ENCODE measurements at regions not wholly inside any gene's neighbourhood (a gene's known extent, or its start where the extent isn't known, plus 50 kb on each side); places are given as distances from the start of the nearest gene placed in this dataset.

DNA sequence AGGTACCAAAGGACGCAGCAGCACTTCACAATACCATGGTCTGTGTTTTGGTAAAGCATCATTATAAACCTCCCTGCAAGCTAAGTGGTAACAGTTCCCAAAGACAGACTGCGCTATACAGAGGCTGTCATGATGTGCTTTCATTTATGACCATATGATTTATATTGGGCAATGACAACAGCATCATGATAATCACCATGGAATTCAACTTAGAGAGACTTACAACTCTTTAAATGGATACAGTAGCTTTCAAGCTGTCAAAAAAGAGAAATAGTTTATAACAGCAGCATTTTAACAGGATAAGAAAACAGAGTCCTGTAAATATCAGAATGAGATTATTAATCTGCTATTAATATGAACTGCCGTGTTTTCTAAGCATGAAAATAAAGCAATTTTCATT is 341.7 kb downstream of the GPR37 start:
- DNase-seq (ENCODE audit: low spot score), result no peak

- no peak for DNase-seq (ENCODE audit: low spot score)
These were observed 343.5 kb downstream of the GPR37 start for GRCh38 chr7:124422081-124422480.

- DNase-seq (ENCODE audit: low spot score), result no peak
These were observed 345.2 kb downstream of the GPR37 start for GRCh38 chr7:124420367-124420766.

DNA sequence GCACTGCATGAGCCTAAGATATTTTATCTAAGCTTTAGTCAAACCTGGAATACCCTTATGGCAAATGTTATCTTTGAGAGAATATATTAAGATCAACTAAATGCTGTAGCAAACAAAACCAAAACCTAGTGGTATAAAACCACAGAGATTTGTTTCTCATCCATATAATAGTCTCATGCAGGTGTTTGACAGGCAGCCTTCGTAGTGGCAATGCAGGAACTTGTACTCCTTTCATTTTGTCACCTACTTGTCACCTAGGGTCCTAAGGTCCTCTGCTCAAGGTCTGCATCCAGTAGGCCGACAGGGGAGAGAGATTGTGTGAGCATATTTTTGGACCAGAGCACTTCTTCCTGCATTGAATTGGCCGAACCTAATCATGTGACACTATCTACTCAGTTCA is 352.6 kb downstream of the GPR37 start:
- no peak for DNase-seq (ENCODE audit: low spot score)

DNA sequence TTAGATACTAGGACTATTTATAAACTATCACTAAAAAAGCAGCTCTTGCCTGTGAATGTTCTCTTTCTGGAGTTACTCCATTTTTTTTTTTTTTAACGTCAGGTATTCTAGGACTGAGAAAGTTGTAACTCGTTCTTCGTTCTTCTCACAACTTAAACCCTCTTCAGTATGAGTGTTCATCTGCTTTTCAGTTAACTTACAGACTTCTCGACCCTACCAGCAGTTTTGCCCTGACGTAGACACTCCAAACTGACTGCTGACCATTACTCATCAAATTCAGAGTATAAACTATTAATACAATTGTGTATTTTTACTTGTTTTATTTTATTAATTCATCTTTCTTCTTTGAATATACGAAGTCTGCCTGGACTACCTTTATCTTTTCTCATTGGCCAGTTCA is 353.1 kb downstream of the GPR37 start:
- DNase-seq (ENCODE audit: low spot score), result no peak

- DNase-seq (ENCODE audit: low spot score), result no peak
These were observed 353.8 kb downstream of the GPR37 start for GRCh38 chr7:124411796-124412195.

GRCh38 chr7:124403587-124403986 is 362.0 kb downstream of the GPR37 start:
- no peak for DNase-seq (ENCODE audit: low spot score)

- DNase-seq (ENCODE audit: low spot score), result no peak
These were observed 362.5 kb downstream of the GPR37 start for GRCh38 chr7:124403112-124403511.

DNA sequence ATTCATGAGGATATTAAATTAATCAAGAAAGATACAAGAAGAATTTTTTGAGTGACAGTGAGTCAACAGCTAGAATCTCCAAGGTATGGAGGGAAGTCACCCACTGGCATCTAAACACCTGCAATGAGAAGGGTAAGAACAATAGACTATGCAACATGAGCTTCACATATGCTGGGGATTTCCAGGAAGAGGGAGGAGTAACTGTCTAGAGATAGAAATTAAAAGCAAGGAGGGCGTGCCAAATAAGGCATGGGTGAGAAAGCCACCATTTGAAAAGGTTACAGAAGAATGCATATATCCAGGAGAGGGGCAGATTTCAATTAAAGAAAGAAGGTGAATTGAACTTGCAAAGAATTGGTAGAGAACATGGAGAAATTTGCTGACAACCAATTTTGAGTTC is 365.7 kb downstream of the GPR37 start:
- DNase-seq (ENCODE audit: low spot score), result peak; percentile 13

DNA sequence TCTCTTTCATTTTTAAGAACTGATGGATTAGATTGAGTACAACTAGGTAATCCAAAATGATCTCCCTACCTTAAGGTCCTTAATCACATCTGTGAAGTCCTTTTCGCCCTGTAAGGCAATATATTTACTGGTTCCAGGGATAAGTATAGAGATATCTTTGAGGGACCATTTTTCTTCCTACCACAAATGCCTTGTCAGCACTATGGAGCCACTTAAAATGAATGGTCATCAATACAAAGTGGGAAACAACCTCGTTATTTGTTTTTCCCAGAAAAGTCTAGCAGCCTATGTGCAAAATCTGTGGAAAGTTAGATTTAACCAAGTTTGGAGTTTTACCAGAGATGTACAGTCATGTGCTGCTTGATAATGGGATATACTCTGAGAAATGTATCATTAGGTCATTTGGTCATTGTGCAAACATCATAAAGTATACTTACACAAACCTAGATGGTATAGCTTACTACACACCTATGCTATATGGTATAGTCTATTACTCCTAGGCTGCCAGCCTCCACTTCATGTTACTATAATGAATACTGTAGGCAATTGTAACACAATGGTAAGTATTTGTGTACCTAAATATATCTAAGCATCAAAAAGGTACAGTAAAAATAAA is 366.2 kb upstream of the TMEM229A start:
- no peak for DNase-seq (ENCODE audit: low spot score)

DNA sequence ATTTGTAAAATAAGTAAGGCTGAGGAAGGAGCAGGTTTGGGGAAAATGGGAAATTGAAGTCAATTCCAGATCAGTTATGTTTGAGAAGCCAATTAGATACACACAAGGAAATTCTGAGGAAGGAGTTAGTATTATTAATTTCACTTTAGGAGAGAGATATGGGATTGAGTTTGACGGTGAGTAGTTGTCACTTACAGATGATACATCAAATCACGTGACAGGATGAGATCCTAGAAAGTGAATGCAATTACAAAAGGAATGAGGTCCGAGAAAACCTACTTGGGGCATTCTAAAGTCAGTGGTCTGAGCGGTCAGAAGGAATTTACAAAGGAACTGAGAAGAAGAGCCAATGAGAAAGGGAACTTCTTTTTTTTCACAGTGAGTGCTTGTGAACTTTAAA is 364.3 kb upstream of the TMEM229A start:
- no peak for DNase-seq (ENCODE audit: low spot score)

DNA sequence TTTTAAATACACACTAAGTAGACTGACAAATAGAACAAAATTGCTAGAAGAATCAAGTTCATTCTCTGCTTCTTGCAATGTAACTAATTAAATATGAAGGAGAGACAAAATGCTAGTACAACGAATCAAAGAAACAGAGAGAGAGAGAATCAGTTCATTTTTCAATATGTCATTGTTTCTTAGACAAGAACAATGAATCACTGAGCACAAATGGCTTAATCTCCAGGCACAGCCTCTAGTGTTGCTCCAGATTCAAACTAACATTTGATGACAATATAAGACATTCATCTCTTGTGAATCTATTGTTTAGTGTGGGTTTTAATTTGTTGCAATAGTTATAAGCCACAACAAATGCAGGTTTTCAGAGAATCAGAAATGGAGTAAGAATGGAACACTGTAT is 357.4 kb upstream of the TMEM229A start:
- DNase-seq (ENCODE audit: low spot score), result no peak

GRCh38 chr7:124388751-124389150 is 355.9 kb upstream of the TMEM229A start:
- no peak for DNase-seq (ENCODE audit: low spot score)

GRCh38 chr7:124387056-124387455 is 354.2 kb upstream of the TMEM229A start:
- DNase-seq (ENCODE audit: low spot score), result no peak

DNA sequence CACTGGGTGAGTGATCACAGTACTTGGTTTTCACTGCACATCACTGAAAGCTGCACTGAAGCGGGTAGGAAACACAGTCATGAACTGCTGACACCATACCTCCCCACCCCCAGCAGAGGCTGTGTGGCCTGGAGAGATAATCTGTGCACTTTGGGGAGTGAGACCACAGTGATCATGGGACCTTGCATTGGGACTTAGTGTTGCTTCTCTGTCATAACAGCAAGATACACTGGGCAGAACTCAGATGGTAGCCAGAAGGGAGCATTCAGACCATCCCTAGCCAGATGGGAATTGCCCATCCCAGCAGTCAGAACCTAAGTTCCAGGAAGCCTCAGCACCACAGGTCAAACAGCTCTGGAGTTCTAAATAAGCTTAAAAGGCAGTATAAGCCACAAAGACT is 346.4 kb upstream of the TMEM229A start:
- no peak for DNase-seq (ENCODE audit: low spot score)

DNA sequence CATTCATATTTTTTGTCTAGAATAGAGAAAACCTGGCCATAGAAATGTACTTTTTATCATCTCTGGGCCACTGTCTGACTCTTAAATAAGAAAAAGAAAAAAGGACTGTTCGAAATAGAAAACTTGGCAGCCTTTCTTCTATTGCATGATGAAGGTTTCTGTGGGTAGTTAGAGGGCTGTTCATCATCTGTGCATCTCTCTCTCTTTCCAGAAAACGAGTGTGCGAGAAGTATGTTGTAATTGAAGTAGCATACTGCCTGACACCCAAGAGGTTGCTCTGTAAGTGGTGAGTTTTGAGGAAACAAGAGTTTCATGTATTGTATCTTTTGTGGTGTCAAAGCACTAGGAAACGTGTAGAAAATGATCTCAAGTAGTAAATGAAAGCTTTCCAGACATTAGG is 343.2 kb upstream of the TMEM229A start:
- DNase-seq (ENCODE audit: low spot score), result no peak

- no peak for DNase-seq (ENCODE audit: low spot score)
These were observed 342.5 kb upstream of the TMEM229A start for GRCh38 chr7:124375391-124375790.

- no peak for DNase-seq (ENCODE audit: low spot score)
These were observed 336.4 kb upstream of the TMEM229A start for GRCh38 chr7:124369310-124369709.

DNA sequence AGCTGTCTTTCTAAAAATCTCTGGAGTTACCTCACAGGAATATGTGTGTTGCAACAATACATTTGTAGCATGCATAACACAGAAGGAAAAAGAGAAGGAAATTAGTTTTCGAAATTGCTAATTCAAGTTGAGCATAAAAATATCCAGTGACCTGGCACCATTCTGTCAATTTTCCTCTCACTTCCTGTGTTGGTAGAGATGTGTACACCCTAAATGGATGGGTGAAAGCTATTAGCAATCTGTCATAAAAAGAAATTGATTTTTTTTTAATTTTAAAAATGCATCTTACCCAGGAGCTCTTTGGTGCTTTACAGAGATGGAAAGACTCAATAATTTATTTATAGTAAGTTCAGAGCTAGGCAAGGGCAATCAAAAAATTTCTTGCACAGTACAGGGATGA is 333.3 kb upstream of the TMEM229A start:
- no peak for DNase-seq (ENCODE audit: low spot score)

GRCh38 chr7:124364283-124364682 is 331.4 kb upstream of the TMEM229A start:
- no peak for DNase-seq (ENCODE audit: low spot score)

DNA sequence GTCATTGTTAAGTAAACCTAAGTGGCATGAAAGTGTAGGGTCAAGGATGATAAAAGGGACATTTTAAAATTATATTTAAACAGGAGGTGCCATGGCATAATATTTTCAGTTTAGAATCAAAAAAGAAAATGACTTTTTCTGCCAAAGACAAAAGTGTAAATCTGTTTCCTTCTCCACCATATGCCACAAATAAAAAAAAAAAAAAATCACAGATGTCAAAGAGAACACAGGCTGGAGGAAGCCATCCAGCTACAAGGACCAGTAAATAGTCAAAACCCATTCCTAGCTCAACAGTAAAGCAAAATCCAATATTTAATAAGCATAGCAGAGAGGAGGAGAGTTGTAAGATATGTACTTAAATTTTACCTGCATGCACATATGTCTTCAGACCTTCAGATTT is 321.3 kb upstream of the TMEM229A start:
- no peak for DNase-seq (ENCODE audit: low spot score)

- no peak for DNase-seq (ENCODE audit: low spot score)
These were observed 319.1 kb upstream of the TMEM229A start for GRCh38 chr7:124351950-124352349.

GRCh38 chr7:124349443-124349842 is 316.6 kb upstream of the TMEM229A start:
- DNase-seq (ENCODE audit: low spot score), result peak; percentile 22

GRCh38 chr7:124338861-124339260 is 306.0 kb upstream of the TMEM229A start:
- no peak for DNase-seq (ENCODE audit: low spot score)

Data from A172 (cell line).